ENCODE measurements at regions not wholly inside any gene's neighbourhood (a gene's known extent, or its start where the extent isn't known, plus 50 kb on each side); places are given as distances from the start of the nearest gene placed in this dataset.

GRCh38 chr2:219835493-219835892 lies 208.1 kb downstream of the SLC4A3 start:
- no peaks in the 10 kb centered on the region for H3K27me3 ChIP-seq (ENCODE audit: control insufficient read depth, insufficient read depth, low read length)
- no peaks in the 10 kb centered on the region for H3K4me1 ChIP-seq (ENCODE audit: control insufficient read depth, insufficient read depth, low read length)
- H3K36me3 ChIP-seq (ENCODE audit: control insufficient read depth, insufficient read depth, low read length) = no peaks in the 10 kb centered on the region
- H3K9ac ChIP-seq (ENCODE audit: low read length) = no peak overlapping the region
- no peaks in the 10 kb centered on the region for H3K9me3 ChIP-seq (ENCODE audit: control insufficient read depth, insufficient read depth, low read depth, low read length)
- no peak overlapping the region for H3K27ac ChIP-seq (ENCODE audit: low read depth, low read length)
- no peak overlapping the region for H3K4me3 ChIP-seq (ENCODE audit: low read depth, low read length)

- H3K27me3 ChIP-seq (ENCODE audit: control insufficient read depth, insufficient read depth, low read length) = no peaks in the 10 kb centered on the region
- H3K4me1 ChIP-seq (ENCODE audit: control insufficient read depth, insufficient read depth, low read length) = no peaks in the 10 kb centered on the region
- H3K4me3 ChIP-seq (ENCODE audit: low read depth, low read length) = no peak overlapping the region
- H3K36me3 ChIP-seq (ENCODE audit: control insufficient read depth, insufficient read depth, low read length) = no peaks in the 10 kb centered on the region
- no peak overlapping the region for H3K9ac ChIP-seq (ENCODE audit: low read length)
- H3K27ac ChIP-seq (ENCODE audit: low read depth, low read length) = no peak overlapping the region
- H3K9me3 ChIP-seq (ENCODE audit: control insufficient read depth, insufficient read depth, low read depth, low read length) = no peaks in the 10 kb centered on the region
Measured at GRCh38 chr2:219836647-219837177, 209.3 kb downstream of the SLC4A3 start.

- H3K27me3 ChIP-seq (ENCODE audit: control insufficient read depth, insufficient read depth, low read length) = no peaks in the 10 kb centered on the region
- H3K4me1 ChIP-seq (ENCODE audit: control insufficient read depth, insufficient read depth, low read length) = 0 out of 2 replicates have a peak, but pooled peaks cover 4% of the 10 kb centered on the region
- no peak overlapping the region for H3K4me3 ChIP-seq (ENCODE audit: low read depth, low read length)
- H3K36me3 ChIP-seq (ENCODE audit: control insufficient read depth, insufficient read depth, low read length) = no peaks in the 10 kb centered on the region
- H3K9me3 ChIP-seq (ENCODE audit: control insufficient read depth, insufficient read depth, low read depth, low read length) = no peaks in the 10 kb centered on the region
- H3K27ac ChIP-seq (ENCODE audit: low read depth, low read length) = no peak overlapping the region
- H3K9ac ChIP-seq (ENCODE audit: low read length) = no peak overlapping the region
Measured at GRCh38 chr2:219844401-219845091, 217.1 kb downstream of the SLC4A3 start.

GRCh38 chr2:219848882-219849281 lies 221.5 kb downstream of the SLC4A3 start:
- Histone ChIP-seq H3K9ac (ENCODE audit: low read length) (no peak overlapping the region), H3K36me3 (ENCODE audit: control insufficient read depth, insufficient read depth, low read length) (no peaks in the 10 kb centered on the region), H3K27ac (ENCODE audit: low read depth, low read length) (no peak overlapping the region), H3K9me3 (ENCODE audit: control insufficient read depth, insufficient read depth, low read depth, low read length) (no peaks in the 10 kb centered on the region), H3K4me3 (ENCODE audit: low read depth, low read length) (no peak overlapping the region), H3K4me1 (ENCODE audit: control insufficient read depth, insufficient read depth, low read length) (peaks cover 12% of the 10 kb centered on the region), H3K27me3 (ENCODE audit: control insufficient read depth, insufficient read depth, low read length) (no peaks in the 10 kb centered on the region)

GRCh38 chr2:219851169-219851568 lies 223.7 kb downstream of the SLC4A3 start:
- no peak overlapping the region for H3K9ac ChIP-seq (ENCODE audit: low read length)
- H3K9me3 ChIP-seq (ENCODE audit: control insufficient read depth, insufficient read depth, low read depth, low read length) = no peaks in the 10 kb centered on the region
- H3K4me3 ChIP-seq (ENCODE audit: low read depth, low read length) = no peak overlapping the region
- H3K4me1 ChIP-seq (ENCODE audit: control insufficient read depth, insufficient read depth, low read length) = peaks cover 8% of the 10 kb centered on the region
- no peaks in the 10 kb centered on the region for H3K27me3 ChIP-seq (ENCODE audit: control insufficient read depth, insufficient read depth, low read length)
- H3K27ac ChIP-seq (ENCODE audit: low read depth, low read length) = no peak overlapping the region
- no peaks in the 10 kb centered on the region for H3K36me3 ChIP-seq (ENCODE audit: control insufficient read depth, insufficient read depth, low read length)

- Histone ChIP-seq H3K36me3 (ENCODE audit: control insufficient read depth, insufficient read depth, low read length) (no peaks in the 10 kb centered on the region), H3K27ac (ENCODE audit: low read depth, low read length) (no peak overlapping the region), H3K9me3 (ENCODE audit: control insufficient read depth, insufficient read depth, low read depth, low read length) (no peaks in the 10 kb centered on the region), H3K27me3 (ENCODE audit: control insufficient read depth, insufficient read depth, low read length) (no peaks in the 10 kb centered on the region), H3K4me1 (ENCODE audit: control insufficient read depth, insufficient read depth, low read length) (peaks cover 12% of the 10 kb centered on the region), H3K9ac (ENCODE audit: low read length) (no peak overlapping the region), H3K4me3 (ENCODE audit: low read depth, low read length) (no peak overlapping the region)
Measured at GRCh38 chr2:219851801-219852481, 224.5 kb downstream of the SLC4A3 start.

GRCh38 chr2:219852626-219853025 lies 225.2 kb downstream of the SLC4A3 start:
- H3K9me3 ChIP-seq (ENCODE audit: control insufficient read depth, insufficient read depth, low read depth, low read length) = no peaks in the 10 kb centered on the region
- no peaks in the 10 kb centered on the region for H3K36me3 ChIP-seq (ENCODE audit: control insufficient read depth, insufficient read depth, low read length)
- H3K9ac ChIP-seq (ENCODE audit: low read length) = no peak overlapping the region
- no peak overlapping the region for H3K4me3 ChIP-seq (ENCODE audit: low read depth, low read length)
- H3K4me1 ChIP-seq (ENCODE audit: control insufficient read depth, insufficient read depth, low read length) = peaks cover 13% of the 10 kb centered on the region
- no peaks in the 10 kb centered on the region for H3K27me3 ChIP-seq (ENCODE audit: control insufficient read depth, insufficient read depth, low read length)
- no peak overlapping the region for H3K27ac ChIP-seq (ENCODE audit: low read depth, low read length)

GRCh38 chr2:219856602-219857001 lies 229.2 kb downstream of the SLC4A3 start:
- Histone ChIP-seq H3K27me3 (ENCODE audit: control insufficient read depth, insufficient read depth, low read length) (no peaks in the 10 kb centered on the region), H3K4me1 (ENCODE audit: control insufficient read depth, insufficient read depth, low read length) (peaks cover 12% of the 10 kb centered on the region), H3K9me3 (ENCODE audit: control insufficient read depth, insufficient read depth, low read depth, low read length) (no peaks in the 10 kb centered on the region), H3K9ac (ENCODE audit: low read length) (no peak overlapping the region), H3K36me3 (ENCODE audit: control insufficient read depth, insufficient read depth, low read length) (no peaks in the 10 kb centered on the region), H3K27ac (ENCODE audit: low read depth, low read length) (no peak overlapping the region), H3K4me3 (ENCODE audit: low read depth, low read length) (no peak overlapping the region)

- 0 out of 2 replicates have a peak, but pooled peaks cover 4% of the 10 kb centered on the region for H3K4me1 ChIP-seq (ENCODE audit: control insufficient read depth, insufficient read depth, low read length)
- H3K9me3 ChIP-seq (ENCODE audit: control insufficient read depth, insufficient read depth, low read depth, low read length) = no peaks in the 10 kb centered on the region
- no peak overlapping the region for H3K27ac ChIP-seq (ENCODE audit: low read depth, low read length)
- H3K4me3 ChIP-seq (ENCODE audit: low read depth, low read length) = no peak overlapping the region
- H3K36me3 ChIP-seq (ENCODE audit: control insufficient read depth, insufficient read depth, low read length) = no peaks in the 10 kb centered on the region
- no peaks in the 10 kb centered on the region for H3K27me3 ChIP-seq (ENCODE audit: control insufficient read depth, insufficient read depth, low read length)
- no peak overlapping the region for H3K9ac ChIP-seq (ENCODE audit: low read length)
Measured at GRCh38 chr2:219857751-219858150, 230.3 kb downstream of the SLC4A3 start.

- Histone ChIP-seq H3K27me3 (ENCODE audit: control insufficient read depth, insufficient read depth, low read length) (no peaks in the 10 kb centered on the region), H3K27ac (ENCODE audit: low read depth, low read length) (no peak overlapping the region), H3K9ac (ENCODE audit: low read length) (no peak overlapping the region), H3K36me3 (ENCODE audit: control insufficient read depth, insufficient read depth, low read length) (no peaks in the 10 kb centered on the region), H3K4me1 (ENCODE audit: control insufficient read depth, insufficient read depth, low read length) (0 out of 2 replicates have a peak, but pooled peaks cover 4% of the 10 kb centered on the region), H3K9me3 (ENCODE audit: control insufficient read depth, insufficient read depth, low read depth, low read length) (no peaks in the 10 kb centered on the region), H3K4me3 (ENCODE audit: low read depth, low read length) (no peak overlapping the region)
Measured at GRCh38 chr2:219861307-219861706, 233.9 kb downstream of the SLC4A3 start.

GRCh38 chr2:219864154-219864553 lies 236.7 kb downstream of the SLC4A3 start:
- Histone ChIP-seq H3K27ac (ENCODE audit: low read depth, low read length) (no peak overlapping the region), H3K36me3 (ENCODE audit: control insufficient read depth, insufficient read depth, low read length) (no peaks in the 10 kb centered on the region), H3K9me3 (ENCODE audit: control insufficient read depth, insufficient read depth, low read depth, low read length) (no peaks in the 10 kb centered on the region), H3K27me3 (ENCODE audit: control insufficient read depth, insufficient read depth, low read length) (no peaks in the 10 kb centered on the region), H3K4me1 (ENCODE audit: control insufficient read depth, insufficient read depth, low read length) (no peaks in the 10 kb centered on the region), H3K9ac (ENCODE audit: low read length) (no peak overlapping the region), H3K4me3 (ENCODE audit: low read depth, low read length) (no peak overlapping the region)

Data from HUES6 (cell line).